ENCODE measurements at regions not wholly inside any gene's neighbourhood (a gene's known extent, or its start where the extent isn't known, plus 50 kb on each side); places are given as distances from the start of the nearest gene placed in this dataset.

DNA sequence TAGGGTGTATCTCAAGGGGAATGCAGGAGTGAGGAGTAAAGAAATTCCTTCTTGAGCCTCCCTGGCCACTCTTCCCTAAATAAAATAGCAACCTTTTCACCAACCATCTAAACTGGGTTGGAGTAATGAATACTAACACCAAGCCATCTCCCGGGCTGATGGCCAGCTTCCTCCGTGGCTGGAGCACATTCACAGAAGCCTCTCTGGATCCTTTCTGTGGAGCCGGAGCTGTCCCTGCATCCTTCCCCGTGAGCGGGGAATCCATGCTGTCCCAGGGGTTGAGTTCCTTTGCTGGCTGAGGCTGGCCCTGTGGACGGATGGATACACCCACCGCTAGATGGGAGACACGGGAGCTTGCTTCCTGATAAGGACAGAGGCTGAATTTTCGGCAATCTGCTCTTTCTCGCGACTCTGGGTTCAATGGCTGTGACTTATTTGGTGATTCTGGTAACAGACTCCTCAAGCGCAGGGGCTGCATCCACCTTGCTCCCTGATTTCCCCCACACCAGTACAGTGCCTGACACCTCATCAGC is 370.3 kb downstream of the ZNF536 start:
- TF ChIP-seq SNAI2 (CRISPR knock-in tag; IDR thresholded peaks at IDR 0.05) = no peak
- TF ChIP-seq PATZ1 (CRISPR knock-in tag; IDR thresholded peaks at IDR 0.05; ENCODE audit: borderline replicate concordance) = no peak
- TF ChIP-seq ZNF8 (CRISPR knock-in tag; IDR thresholded peaks at IDR 0.05) = no peak
- no peak for TF ChIP-seq ISL1 (CRISPR knock-in tag; IDR thresholded peaks at IDR 0.05)
- TF ChIP-seq ARNTL (CRISPR knock-in tag; IDR thresholded peaks at IDR 0.05; ENCODE audit: borderline replicate concordance, low read depth) = no peak
- no peak for TF ChIP-seq ZFP3 (CRISPR knock-in tag; IDR thresholded peaks at IDR 0.05)
- no peak for TF ChIP-seq OSR1 (CRISPR knock-in tag; IDR thresholded peaks at IDR 0.05)
- no peak for TF ChIP-seq RARB (CRISPR knock-in tag; IDR thresholded peaks at IDR 0.05)
- TF ChIP-seq ESRRG (CRISPR knock-in tag; IDR thresholded peaks at IDR 0.05) = no peak
- TF ChIP-seq CSDC2 (CRISPR knock-in tag; IDR thresholded peaks at IDR 0.05) = no peak
- no peak for TF ChIP-seq ZFP30 (CRISPR knock-in tag; IDR thresholded peaks at IDR 0.05)
- TF ChIP-seq POU6F1 (CRISPR knock-in tag; IDR thresholded peaks at IDR 0.05; ENCODE audit: borderline replicate concordance, low read depth) = no peak

All from SK-N-SH treated with all-trans-retinoic acid at 6 μM for 48 hours (cell line).